GM18868 (cell line): ENCODE measurements at regions not wholly inside any gene's neighbourhood (a gene's known extent, or its start where the extent isn't known, plus 50 kb on each side); places are given as distances from the start of the nearest gene placed in this dataset.

Source experiments
- ATAC-seq: cut with Tn5 transposase; IDR thresholded peaks from one replicate; pipeline ENCODE4 v1.9.1; 2021; ENCODE audit warnings: mild to moderate bottlenecking, moderate library complexity; ENCODE audit not compliant: unreplicated experiment

DNA sequence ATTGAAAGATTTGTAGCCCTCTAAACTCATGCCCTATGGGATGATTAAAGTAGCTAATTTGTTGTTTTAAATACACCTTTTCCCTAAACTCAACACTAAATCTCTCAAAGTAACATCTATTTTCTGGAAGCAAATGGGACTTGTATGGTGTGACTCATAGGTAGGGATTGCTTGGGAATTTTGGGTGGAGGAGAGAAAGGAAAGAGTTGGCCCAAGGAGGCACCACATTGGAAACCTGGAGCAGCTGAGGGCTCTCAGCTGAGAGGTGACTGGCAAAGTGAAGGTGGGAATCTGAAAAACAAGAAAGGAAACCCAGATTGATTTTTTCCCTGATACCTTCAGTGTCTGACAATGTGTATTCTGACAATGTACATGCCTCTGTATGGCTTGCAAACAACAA lies 114.8 kb upstream of the PRICKLE1 start:
- ATAC-seq = no peak

DNA sequence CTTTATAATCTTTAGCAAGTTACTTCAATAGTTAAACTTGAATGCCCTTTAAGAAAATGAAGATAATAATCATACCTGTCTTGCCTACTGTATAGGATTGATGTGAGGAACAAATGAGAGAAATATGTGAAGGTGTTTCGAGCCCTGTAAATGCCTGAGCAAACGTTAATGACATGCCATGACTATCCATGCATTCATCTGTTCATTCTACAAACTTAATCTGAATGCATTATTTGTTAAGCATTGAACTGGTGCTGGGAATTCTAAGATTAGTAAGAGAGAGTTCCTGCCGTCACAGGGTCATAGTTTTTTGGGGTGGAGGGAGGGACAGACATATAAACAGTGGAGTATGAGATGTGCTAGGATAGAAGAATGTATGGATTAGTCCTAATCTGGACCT lies 111.5 kb upstream of the PRICKLE1 start:
- no peak for ATAC-seq

DNA sequence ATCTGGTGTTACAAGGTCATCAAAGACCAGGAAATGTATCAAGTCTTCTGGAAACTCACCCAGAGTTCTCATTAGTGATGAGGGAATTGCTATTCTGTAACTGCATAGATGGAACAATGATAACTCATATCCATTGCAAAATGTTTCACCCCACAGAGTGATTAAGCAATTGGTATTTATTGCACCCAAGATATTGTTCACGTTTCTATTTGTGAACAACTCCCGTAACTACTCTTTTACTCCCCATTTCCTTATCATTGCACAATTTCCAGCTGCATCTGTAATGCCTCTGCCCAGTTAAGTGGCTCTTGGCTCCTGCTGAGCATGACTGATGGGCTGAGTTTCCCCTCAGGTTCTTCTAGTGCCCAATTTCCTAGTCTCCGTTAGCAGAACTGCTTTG lies 108.7 kb upstream of the PRICKLE1 start:
- no peak for ATAC-seq

DNA sequence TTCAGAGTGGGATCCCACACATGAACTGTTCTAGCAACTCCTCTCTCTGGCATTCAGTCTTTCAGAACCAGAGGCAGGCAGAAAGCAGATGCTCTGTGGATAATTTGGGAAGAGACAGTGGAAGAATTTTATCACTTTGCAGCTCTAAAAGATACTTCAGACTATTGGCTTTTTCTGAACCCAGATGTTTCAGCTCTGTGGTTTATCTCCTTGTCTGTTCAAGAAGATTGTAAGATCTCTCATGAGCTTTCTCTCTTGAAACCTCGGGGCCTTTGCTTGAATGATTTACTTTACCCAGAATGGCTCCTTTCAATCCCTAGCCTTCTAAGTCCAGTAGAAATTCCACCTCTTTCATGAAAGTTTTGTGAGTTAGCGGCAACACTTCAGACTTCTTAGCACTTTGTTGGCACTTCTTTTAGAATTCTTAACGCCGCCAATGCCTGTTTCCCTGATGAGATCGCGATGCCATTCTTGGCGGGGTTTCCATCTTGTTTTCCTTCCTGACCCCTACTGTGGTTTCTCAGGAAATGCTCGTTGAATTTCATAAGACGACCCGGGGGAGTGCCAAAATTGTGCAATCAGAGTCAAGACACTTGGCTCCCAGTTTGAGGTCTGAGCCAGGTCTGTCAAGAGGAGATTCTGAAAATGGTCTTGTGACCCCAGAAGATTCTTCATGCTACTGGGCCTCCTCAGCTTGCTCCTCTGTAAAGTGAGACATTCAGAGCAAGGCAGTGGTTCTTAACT lies 107.0 kb upstream of the PRICKLE1 start:
- ATAC-seq = no peak

DNA sequence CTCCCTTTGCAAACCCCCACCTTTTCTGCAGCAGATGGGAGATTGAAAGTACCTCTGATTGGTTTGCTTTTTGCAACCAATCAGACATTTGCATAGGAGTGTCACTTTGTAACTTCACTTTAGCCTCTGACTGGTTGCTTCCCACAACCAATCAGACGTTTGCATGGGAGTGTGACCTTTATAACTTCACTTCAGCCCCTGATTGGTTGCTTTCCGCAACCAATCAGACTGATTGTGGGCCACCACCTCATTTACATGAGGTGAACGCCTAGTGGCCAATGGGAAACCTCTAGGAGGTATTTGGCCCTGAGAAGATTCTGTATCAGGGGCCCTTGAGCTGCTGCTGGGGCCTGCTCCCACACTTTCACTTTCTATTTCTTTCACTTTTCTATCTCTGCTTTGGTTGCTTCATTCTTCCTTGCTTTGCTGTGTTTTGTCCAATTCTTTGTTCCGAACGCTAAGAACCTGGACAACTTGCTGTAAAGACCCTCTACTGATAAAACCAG lies 106.0 kb upstream of the PRICKLE1 start:
- no peak for ATAC-seq

DNA sequence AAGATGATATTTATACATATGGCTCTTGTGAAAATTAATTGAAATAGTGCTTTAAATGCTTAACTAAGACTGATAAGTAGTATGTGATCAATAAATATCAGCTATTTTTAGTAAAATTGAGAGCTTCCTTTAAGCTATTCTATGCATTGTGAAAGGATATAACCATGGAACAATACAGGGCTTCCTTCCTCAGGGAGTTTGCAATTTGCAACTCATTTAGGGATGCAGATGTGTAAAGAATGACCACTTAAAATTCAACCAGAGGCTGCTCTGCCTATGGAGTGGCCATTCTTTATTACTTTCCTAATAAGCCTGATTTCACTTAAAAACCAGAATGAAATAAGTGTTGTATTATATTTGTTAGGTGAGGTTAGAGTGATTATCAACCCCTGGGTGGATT lies 103.2 kb upstream of the PRICKLE1 start:
- ATAC-seq = no peak

DNA sequence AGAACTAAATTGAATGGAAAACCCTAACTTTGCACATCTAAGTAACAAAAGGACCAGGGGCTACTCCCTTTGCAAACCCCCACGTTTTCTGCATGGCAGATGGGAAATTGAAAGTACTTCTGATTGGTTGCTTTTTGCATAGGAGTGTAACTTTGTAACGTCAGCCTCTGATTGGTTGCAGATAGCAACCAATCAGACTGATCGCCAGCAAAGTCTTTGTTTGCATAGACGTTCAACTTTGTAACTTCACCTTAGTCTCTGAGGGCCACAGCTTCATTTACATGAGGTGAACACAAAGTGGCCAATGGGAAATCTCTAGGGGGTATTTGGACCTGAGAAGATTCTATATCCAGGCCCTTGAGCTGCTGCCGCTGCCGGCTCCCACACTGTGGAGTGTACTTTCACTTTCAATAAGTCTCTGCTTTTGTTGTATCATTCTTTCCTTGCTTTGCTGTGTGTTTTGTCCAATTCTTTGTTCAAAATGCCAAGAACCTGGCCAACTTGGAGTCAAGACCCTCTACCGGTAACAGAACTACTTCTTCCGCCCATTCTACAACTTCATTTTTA lies 102.5 kb upstream of the PRICKLE1 start:
- ATAC-seq = no peak

DNA sequence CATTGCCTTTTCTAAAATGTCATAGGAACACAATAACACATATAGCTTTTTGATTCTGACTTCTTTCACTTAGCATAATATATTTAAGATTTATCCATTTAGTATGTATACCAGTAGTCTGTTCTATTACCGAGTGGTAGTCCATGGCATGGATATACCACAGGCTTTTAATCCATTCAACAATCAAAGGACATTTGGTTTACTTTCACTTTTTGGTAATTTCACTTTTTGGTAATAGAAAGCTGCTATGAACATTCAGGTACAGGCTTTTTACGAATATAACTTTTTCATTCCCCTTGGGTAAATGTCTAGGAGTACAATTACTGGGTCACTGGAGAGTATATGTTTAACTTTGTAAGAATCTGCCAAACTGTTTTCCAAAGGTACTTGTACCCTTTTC lies 100.7 kb upstream of the PRICKLE1 start:
- no peak for ATAC-seq

DNA sequence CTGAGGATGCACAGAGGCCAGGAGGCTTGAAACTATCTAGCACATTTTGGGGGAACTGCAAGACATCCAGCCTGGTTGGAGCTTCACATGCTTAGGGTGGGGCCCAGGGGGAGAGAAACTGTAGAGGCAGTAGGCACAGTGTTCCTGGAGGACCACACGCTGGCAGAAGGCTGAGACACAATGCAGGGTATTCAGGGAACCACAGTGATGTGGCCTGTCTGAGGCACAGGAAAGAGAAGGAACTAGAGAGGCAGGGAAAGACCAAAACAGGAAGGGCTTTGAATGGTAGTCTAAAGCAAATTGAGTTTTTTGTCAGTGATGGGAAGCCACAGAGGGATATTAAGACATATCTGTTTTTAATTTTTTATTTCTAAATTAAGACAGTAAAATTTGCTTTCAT lies 100.2 kb upstream of the PRICKLE1 start:
- ATAC-seq = no peak

DNA sequence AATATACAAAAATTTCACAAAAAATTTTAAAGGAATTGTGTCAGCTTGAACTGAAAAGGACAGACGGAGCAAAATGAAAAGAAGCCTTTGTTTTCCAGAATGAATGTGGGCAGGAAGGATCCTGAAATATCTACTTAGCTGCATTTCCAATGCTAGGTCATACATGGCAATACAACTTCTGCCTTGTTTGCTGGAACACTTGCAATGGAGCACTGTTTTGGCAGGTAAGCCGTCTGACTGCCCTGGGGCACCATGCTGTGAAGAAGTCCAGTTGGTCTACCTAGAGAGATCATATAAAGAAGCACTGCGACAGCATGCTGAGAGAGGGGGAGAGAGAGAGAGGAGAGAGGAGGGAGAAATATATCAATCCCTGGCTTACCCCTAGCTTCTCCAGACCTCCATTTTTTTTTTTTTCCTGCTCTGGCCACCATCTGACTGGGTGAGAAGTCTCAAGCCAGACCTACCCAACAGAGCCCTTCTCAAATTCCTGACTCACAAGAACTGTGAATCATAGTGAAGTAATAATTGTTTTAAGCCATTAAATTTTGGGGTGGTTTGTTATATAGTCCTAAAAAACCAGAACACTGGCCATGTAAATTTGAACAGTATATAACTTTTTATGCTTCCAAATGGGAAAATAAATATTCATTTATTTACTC lies 97.1 kb upstream of the PRICKLE1 start:
- ATAC-seq = no peak

DNA sequence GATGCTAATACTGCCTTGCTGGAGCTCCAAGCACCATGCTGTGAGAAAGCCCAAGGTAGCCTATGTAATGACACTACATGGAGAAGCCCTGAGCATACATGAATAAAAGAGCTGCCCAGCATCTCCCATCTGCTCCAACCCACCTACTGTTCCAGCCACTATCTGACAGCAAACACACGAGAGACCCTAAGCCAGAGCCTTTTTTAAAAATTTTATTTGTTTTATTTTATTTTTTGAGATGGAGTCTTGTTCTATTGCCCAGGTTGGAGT lies 95.2 kb upstream of the PRICKLE1 start:
- no peak for ATAC-seq

DNA sequence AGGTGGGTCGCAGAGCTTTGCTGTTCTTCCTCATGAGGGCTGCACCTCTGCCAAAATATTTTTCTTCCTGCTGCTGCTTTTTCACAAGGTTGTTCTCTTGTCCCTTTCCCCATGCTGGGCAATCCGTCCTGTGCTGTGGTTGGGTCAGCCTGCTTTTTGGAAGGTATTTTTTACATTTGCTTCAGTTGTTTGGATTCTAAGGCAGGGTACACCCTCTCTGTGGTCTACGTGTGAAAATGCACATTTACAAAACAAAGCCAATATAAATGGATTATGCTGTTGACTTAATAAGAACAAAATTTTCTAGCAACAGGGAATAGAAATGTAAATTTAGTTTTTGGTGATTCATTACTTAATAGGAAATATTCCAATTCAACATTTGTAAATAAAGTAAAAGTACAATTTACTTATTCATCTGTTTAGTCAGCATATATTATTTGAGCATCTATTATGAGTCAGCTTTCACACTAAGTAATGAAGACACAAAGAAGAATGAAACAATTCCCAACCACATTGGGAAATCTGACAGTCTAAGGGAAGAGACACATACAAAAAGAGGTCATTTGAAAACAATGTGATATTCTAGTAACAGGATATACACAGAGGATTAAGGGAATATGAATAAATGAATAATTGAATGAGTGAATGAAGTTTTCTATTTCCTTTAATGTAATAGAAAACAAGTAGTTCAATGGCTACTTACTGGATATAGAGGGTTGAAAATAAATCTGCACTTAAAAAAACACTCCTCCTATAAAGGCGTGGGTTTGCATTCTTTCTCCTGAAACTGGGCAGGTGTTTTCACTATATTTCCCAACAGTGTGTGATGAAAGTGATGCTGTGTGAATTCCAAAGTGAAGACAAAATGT lies 94.6 kb upstream of the PRICKLE1 start:
- no peak for ATAC-seq

DNA sequence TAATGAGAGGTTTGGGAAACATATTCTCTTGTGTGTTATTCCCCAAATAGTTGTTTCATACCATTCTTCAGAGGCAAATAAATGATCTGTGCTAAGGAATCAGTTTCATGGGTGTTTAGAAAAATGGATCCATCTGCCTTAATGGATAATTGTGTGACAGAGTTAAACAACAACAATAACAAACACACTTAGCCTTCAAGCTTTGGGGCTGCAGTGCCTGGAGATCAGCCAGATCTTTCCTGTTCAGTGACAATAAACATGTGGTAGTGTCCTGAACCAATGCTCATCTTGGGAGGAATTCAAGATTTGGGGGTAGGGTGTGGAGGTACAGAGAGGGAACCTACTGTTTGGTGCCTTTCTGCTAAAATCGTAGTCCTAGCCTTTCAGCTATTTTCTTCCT lies 93.7 kb upstream of the PRICKLE1 start:
- ATAC-seq = no peak

DNA sequence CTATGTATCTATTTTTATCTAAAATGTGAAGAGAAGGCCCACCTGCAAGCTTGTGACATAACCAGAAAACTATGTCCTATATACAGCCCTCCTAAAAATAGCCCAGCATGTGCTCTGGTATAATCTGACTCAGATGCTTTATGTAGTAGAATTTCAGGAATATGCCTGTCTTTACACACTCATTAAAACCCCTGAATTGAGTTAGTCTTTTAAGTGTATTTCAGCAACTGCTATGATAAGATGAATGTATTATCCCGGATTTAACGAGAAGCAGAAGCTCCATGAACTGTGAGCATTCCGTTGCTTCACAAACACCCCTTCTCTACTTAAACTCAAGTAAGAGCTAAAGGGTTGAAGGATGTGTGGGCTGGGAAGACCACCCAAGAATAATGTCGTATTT lies 89.9 kb upstream of the PRICKLE1 start:
- no peak for ATAC-seq

DNA sequence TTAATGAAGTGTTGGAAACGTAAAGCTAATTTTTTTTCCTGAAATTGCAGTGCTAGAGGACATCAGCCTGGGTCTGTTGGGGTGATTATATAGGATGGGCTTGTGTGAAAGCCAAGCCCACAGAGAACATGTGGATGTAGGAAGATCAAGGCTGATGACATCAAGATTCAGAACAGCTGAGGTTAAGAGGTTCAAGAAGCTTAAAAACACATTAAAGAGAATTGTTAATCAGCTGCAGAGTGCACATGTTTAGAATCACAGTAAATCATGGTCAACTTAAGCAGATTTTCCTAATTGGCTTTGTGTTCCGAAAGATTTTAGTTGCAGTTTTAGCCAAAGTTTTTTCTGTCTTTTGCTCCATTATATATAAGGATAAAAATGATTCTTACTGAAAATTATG lies 87.9 kb upstream of the PRICKLE1 start:
- ATAC-seq = no peak

DNA sequence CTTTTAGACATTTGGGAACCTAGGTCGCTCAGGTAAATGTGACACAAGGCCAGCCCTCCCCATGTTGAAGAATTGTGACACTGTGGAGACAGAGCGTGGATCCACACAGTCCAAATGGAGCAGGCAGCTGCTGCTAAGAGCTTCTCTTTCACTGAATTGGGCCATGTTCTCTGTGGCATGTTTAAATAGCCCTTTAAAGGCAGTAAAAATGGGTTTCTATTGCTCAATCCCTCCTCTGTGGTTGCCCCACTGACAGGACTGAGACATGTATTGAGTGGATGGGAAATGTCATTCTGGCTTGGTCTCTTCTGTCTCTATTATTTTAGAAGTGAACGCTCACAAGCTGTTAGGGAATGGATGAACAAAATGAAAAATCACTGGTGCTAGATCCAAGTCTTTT lies 84.0 kb upstream of the PRICKLE1 start:
- ATAC-seq = no peak

DNA sequence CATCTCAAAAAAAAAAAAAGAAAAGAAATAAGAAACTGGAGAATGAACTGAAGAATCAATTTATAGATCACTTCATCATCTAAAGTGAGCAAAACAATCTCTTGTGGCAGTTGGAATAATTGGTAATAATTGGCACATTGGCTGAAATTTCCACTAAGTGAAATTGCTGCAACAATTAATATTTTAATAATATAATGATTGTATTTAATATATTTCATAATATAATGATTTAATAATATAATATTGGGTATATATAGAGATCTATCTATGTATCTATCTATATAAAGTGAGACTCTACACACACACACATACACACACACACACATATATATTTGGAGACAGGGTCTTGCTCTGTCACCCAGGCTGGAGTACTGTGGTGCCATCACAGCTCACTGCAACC lies 81.2 kb upstream of the PRICKLE1 start:
- ATAC-seq = no peak

DNA sequence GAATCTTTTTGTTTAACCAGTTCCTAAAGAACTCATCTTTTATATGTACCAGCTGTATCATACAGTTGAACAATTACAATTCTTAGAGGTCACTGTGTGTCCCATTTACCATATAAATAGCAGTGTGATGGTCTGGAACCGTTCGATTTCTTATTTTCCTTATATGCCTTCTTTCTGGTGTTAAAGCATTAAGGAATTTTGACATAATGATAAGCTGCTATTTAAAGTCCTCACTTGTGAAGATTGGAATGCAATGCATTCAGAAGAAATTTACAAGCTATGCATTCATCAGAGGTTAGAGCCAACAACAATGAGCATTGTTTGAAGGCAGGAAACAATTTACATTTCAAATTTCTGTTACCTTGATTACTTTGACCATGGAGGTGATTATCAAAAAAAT lies 80.0 kb upstream of the PRICKLE1 start:
- ATAC-seq = no peak

DNA sequence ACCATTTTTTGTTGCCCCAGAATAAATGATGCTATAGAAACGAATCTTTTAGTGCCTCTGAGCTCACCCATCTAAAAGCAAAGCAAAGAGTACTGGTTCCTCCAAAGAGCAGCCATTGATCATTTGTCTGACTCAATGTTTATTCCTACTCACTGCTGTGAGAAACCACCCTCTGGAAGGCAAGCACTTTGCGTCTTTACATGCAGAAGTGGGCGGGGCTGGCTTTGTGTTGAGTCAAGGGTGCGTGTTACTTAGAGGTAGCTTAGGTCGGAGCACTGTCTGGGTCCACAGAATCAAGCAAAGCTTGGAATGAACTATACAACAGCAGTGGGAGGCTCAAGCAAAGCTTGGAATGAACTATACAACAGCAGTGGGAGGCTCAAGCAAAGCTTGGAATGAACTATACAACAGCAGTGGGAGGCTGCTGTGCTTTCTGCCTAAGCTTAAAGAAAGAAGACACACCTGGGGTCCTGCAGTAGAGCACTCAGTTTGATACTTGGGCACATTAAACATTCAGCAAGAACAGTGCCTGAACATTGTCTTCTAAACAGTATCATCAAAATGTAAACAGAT lies 77.2 kb upstream of the PRICKLE1 start:
- no peak for ATAC-seq

DNA sequence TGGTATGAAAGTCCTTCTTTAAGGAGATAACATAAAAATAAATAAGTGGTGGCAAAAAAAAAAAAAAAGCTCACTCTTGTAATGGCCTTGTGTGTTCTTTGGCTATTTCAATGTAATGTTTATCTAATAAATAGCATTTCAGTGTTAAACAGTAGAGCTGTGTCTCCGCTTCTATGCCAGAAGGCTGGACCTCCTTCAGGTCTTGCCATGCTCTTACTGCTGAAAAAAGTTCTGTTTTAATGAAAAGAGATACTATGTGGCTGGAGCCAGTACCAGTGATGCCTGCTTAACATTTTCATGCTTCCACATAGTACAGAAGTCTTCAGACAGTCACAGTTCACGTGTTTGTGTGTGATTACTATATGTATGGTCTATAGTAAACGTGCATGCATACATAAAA lies 74.1 kb upstream of the PRICKLE1 start:
- ATAC-seq = no peak
